CD4-positive, alpha-beta T cell treated with Interleukin-6 for 4 hours (primary cell): ENCODE measurements at regions not wholly inside any gene's neighbourhood (a gene's known extent, or its start where the extent isn't known, plus 50 kb on each side); places are given as distances from the start of the nearest gene placed in this dataset.
"Not testable (repeated sequence)": the region's sequence is repeated elsewhere in the genome, so short reads cannot be mapped to it uniquely, and the experiment has no call there.

Experiments
- DNase-seq: peaks from one replicate; pipeline ENCODE4 v3.0.0-alpha.2; 2020; ENCODE audit warnings: mixed read lengths

- no peak for DNase-seq
These were observed 447.5 kb downstream of the AACS start for GRCh38 chr12:125512541-125513298.

GRCh38 chr12:125515887-125516286 is 450.7 kb downstream of the AACS start:
- no peak for DNase-seq

GRCh38 chr12:125518074-125518473 is 452.8 kb downstream of the AACS start:
- no peak for DNase-seq

GRCh38 chr12:125519026-125519651 is 453.9 kb downstream of the AACS start:
- DNase-seq: no peak

GRCh38 chr12:125525879-125526278 is 460.6 kb downstream of the AACS start:
- DNase-seq: no peak

- DNase-seq: no peak
These were observed 463.0 kb downstream of the AACS start for GRCh38 chr12:125528281-125528680.

- no peak for DNase-seq
These were observed 465.0 kb downstream of the AACS start for GRCh38 chr12:125530201-125530600.

- no peak for DNase-seq
These were observed 465.6 kb downstream of the AACS start for GRCh38 chr12:125530876-125531275.

- no peak for DNase-seq
These were observed 466.3 kb downstream of the AACS start for GRCh38 chr12:125531574-125531973.

- DNase-seq: no peak
These were observed 468.3 kb downstream of the AACS start for GRCh38 chr12:125533434-125534029.

GRCh38 chr12:125538401-125539199 is 473.4 kb downstream of the AACS start:
- no peak for DNase-seq

- no peak for DNase-seq
These were observed 475.5 kb downstream of the AACS start for GRCh38 chr12:125540580-125541204.

GRCh38 chr12:125544960-125545359 is 479.7 kb downstream of the AACS start:
- DNase-seq: no peak

- no peak for DNase-seq
These were observed 483.9 kb downstream of the AACS start for GRCh38 chr12:125549171-125549570.

GRCh38 chr12:125549836-125550235 is 484.6 kb downstream of the AACS start:
- DNase-seq: no peak

GRCh38 chr12:125552295-125552694 is 487.1 kb downstream of the AACS start:
- DNase-seq: no peak

- not testable (repeated sequence) for DNase-seq
These were observed 495.8 kb downstream of the AACS start for GRCh38 chr12:125561008-125561407.

- no peak for DNase-seq
These were observed 499.5 kb downstream of the AACS start for GRCh38 chr12:125564753-125565152.

GRCh38 chr12:125567581-125567980 is 502.3 kb downstream of the AACS start:
- no peak for DNase-seq

- no peak for DNase-seq
These were observed 503.1 kb downstream of the AACS start for GRCh38 chr12:125568306-125568705.

GRCh38 chr12:125573271-125573670 is 508.0 kb downstream of the AACS start:
- no peak for DNase-seq

GRCh38 chr12:125577334-125577733 is 512.1 kb downstream of the AACS start:
- no peak for DNase-seq

GRCh38 chr12:125579916-125580315 is 514.7 kb downstream of the AACS start:
- DNase-seq: no peak
